ENCODE measurements at regions not wholly inside any gene's neighbourhood (a gene's known extent, or its start where the extent isn't known, plus 50 kb on each side); places are given as distances from the start of the nearest gene placed in this dataset.

DNA sequence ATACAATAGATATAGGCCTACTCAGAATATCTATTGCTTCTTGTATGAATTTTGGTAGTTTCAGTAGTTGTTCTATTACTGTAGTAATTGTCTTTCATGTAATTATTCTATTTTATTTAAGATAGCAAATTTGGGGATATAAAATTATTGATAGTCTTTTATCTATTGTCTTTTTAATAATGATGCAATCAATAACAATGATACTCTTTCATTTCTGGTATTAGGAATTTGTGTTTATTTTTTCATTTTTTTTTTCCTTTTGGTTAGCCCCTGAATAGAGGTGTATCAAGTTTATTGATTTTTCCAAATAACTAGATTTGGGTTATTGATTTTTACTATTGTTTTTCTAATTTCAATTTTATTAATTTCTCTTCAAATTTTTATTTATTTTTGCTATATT lies 1503.7 kb downstream of the REEP3 start:
- H3K27me3 Mint-ChIP-seq (ENCODE audit: low read depth) = no peaks in the 10 kb centered on the region
- no peaks in the 10 kb centered on the region for H3K4me1 Mint-ChIP-seq (ENCODE audit: low read depth)
- H3K27ac Mint-ChIP-seq (ENCODE audit: unreplicated experiment) = no peak overlapping the region
- H3K9me3 Mint-ChIP-seq (ENCODE audit: low read depth) = peaks cover 12% of the 10 kb centered on the region
- no peak overlapping the region for H3K4me3 Mint-ChIP-seq (ENCODE audit: unreplicated experiment)
- TF ChIP-seq CTCF (IDR thresholded peaks at IDR 0.05) = no peak
- H3K36me3 Mint-ChIP-seq (ENCODE audit: low read depth) = no peaks in the 10 kb centered on the region
- DNase-seq (ENCODE audit: low spot score) = no peak

DNA sequence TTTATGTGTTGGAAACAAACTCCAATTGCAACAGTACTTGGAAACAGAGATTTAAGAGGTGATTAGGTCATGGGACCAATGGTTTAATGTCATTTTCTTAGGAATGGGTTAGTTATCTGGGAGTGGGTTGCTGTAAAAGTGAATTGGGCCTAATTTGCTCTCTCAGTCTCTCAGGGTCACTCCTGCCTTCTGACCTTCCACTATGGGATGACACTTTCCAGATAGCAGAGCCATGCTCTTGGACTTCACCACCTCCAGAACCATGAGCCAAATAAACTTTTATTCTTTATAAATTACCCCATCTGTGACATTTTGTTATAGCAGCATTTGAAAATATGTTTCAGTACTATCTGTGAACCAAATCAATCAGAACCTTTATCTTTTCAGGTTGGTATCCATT lies 1509.1 kb downstream of the REEP3 start:
- Mint-ChIP-seq H3K4me3 (ENCODE audit: unreplicated experiment) (no peak overlapping the region), H3K27me3 (ENCODE audit: low read depth) (no peaks in the 10 kb centered on the region), H3K9me3 (ENCODE audit: low read depth) (peaks cover 3% of the 10 kb centered on the region), H3K27ac (ENCODE audit: unreplicated experiment) (no peak overlapping the region), H3K4me1 (ENCODE audit: low read depth) (peaks cover 10% of the 10 kb centered on the region), H3K36me3 (ENCODE audit: low read depth) (peaks cover 1% of the 10 kb centered on the region)
- no peak for TF ChIP-seq CTCF (IDR thresholded peaks at IDR 0.05)
- no peak for DNase-seq (ENCODE audit: low spot score)

DNA sequence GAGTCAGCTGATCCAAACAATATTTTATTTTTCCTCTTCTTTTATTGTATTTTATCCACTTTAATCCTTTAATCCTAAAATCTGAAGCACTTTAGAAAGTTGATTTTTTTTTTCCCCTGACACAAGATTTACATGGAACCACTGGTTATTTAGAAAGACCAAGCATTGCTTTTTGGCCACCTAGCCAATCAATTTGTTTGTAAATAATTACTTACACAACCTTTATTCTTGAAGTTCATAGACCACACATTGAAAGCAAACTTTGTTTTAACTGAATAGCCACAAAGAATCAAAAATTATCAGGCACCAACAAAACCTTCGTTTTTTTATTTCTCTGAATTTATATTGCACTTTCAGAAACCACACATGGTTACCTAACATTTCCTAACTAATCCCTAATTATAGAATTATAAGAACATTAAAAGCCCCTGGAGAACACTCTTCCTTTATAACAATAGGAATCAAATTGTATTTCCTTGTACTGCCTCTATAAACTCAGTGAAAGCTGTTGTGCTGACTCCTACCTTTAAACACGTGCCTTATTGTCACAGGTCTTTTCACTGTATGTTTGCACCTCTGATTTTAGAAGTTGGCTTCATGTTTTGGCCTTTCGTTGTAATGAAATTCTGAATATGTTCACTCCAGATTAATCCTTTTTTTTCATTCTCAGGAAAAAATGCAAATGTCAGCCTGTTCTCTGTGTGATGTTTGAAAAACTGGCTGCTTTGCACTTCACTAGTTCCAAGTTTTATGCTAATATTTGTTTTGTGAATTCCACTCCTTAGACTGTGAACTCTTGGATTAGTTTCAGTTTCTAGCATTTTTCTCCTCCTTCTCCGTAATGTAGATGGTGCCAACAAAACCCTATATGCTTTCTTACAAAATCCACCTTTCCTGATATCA lies 1511.9 kb downstream of the REEP3 start:
- DNase-seq (ENCODE audit: low spot score) = no peak
- no peak for TF ChIP-seq CTCF (IDR thresholded peaks at IDR 0.05)
- Mint-ChIP-seq H3K9me3 (ENCODE audit: low read depth) (peaks cover 5% of the 10 kb centered on the region), H3K27me3 (ENCODE audit: low read depth) (no peaks in the 10 kb centered on the region), H3K27ac (ENCODE audit: unreplicated experiment) (no peak overlapping the region), H3K4me3 (ENCODE audit: unreplicated experiment) (no peak overlapping the region), H3K4me1 (ENCODE audit: low read depth) (peaks cover 10% of the 10 kb centered on the region), H3K36me3 (ENCODE audit: low read depth) (peaks cover 1% of the 10 kb centered on the region)

- no peaks in the 10 kb centered on the region for H3K27me3 Mint-ChIP-seq (ENCODE audit: low read depth)
Observed at GRCh38 chr10:65033957-65034356, 1512.8 kb downstream of the REEP3 start.

GRCh38 chr10:65040796-65041195 lies 1519.6 kb downstream of the REEP3 start:
- no peak for TF ChIP-seq CTCF (IDR thresholded peaks at IDR 0.05)
- Mint-ChIP-seq H3K27me3 (ENCODE audit: low read depth) (no peaks in the 10 kb centered on the region), H3K9me3 (ENCODE audit: low read depth) (peaks cover 6% of the 10 kb centered on the region), H3K36me3 (ENCODE audit: low read depth) (no peaks in the 10 kb centered on the region), H3K4me3 (ENCODE audit: unreplicated experiment) (no peak overlapping the region), H3K4me1 (ENCODE audit: low read depth) (no peaks in the 10 kb centered on the region), H3K27ac (ENCODE audit: unreplicated experiment) (no peak overlapping the region)
- DNase-seq (ENCODE audit: low spot score) = no peak

More at GRCh38 chr10:65033957-65034356, 1512.8 kb downstream of the REEP3 start:
- peaks cover 10% of the 10 kb centered on the region for H3K4me1 Mint-ChIP-seq (ENCODE audit: low read depth)
- peak; percentile 77 for DNase-seq (ENCODE audit: low spot score)
- no peak for TF ChIP-seq CTCF (IDR thresholded peaks at IDR 0.05)
- no peak overlapping the region for H3K4me3 Mint-ChIP-seq (ENCODE audit: unreplicated experiment)
- peaks cover 5% of the 10 kb centered on the region for H3K9me3 Mint-ChIP-seq (ENCODE audit: low read depth)
- peaks cover 1% of the 10 kb centered on the region for H3K36me3 Mint-ChIP-seq (ENCODE audit: low read depth)
- no peak overlapping the region for H3K27ac Mint-ChIP-seq (ENCODE audit: unreplicated experiment)
